Cerebellar nuclear complex (tissue), 1 donor: ENCODE measurements at regions not wholly inside any gene's neighbourhood (a gene's known extent, or its start where the extent isn't known, plus 50 kb on each side); places are given as distances from the start of the nearest gene placed in this dataset.

Experiments used
- DNase-seq, 2 experiments: peaks; one replicate each; lab custom pipeline; 2025; lab: John Stamatoyannopoulos, UW

GRCh38 chr15:29369261-29369660 lies 99.6 kb upstream of the NSMCE3 start:
- DNase-seq, result no peak

- no peak for DNase-seq
These were observed 94.9 kb upstream of the NSMCE3 start for GRCh38 chr15:29364426-29365078.

GRCh38 chr15:29361560-29361959 lies 91.9 kb upstream of the NSMCE3 start:
- no peak for DNase-seq

GRCh38 chr15:29360152-29360551 lies 90.5 kb upstream of the NSMCE3 start:
- no peak for DNase-seq

GRCh38 chr15:29356786-29357185 lies 87.2 kb upstream of the NSMCE3 start:
- no peak for DNase-seq

GRCh38 chr15:29355477-29355876 lies 85.9 kb upstream of the NSMCE3 start:
- no peak for DNase-seq

GRCh38 chr15:29352402-29352801 lies 82.8 kb upstream of the NSMCE3 start:
- DNase-seq, result no peak

DNA sequence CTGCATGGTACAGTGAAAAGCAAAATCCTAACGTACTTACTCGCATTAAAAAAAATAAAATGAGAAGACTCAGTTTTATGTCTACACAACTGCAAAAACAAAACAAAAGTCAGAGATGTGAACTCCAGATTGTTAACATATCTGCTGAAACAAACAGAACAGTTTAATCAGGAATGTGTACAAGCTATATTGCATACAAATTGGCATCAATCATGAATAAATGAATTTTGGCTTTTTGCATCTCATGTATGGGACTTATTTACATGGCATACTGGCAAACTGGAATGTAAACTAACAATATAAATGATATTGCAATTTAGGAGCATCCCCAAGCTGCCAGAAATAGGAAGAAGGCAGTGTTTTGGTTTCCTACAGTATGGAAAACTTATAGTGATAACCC lies 79.6 kb upstream of the NSMCE3 start:
- DNase-seq, result no peak

GRCh38 chr15:29348336-29348914 lies 78.8 kb upstream of the NSMCE3 start:
- DNase-seq, result peak in 1 of 2 experiments; percentile 1

GRCh38 chr15:29346998-29347397 lies 77.4 kb upstream of the NSMCE3 start:
- no peak for DNase-seq

DNA sequence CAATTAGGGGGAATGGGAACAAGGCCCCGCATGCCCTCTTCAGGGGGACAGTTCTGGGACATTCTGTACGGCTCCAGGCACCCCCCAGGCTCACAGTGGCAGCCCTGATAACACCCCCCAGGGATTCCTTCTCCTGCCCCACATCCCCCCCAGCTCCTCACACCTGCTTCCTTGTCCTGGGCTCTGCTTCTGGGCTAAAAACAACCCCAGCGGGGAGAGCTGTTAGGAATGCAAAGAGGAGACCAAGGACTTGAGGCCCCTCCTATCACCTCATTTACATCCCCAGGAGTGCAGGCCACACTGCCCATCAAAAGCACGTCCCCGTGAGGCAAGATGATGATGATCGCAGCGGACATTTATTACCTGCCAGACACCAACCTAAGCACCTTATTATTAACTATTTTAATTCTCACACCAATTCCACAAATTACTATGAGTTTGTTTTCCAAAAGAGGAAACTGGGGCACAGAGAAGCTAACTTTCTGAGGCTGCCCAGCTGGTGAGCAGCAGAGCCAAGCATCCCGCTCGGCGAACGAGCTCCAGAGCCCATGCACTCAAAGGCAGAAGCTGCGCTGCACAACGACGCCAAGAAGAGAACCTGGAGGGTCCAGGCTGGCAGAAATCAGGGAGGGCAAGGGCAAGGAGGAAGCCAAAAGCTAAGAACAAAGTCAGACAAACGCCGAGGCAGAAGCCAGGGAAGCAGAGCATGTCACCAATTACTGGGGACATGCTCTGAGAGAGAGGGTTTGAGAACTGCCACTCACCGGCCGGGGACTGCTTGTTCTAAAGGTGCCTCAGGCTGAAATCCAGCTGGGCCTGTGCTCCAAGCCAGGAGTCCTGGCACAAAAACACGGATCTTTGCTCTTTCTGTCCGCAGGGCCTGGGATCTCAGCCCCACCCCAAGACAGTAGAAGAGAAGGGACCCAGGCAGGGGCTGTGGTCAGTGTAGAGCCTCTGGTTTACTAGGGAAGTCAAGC lies 76.2 kb upstream of the NSMCE3 start:
- no peak for DNase-seq

GRCh38 chr15:29344474-29344873 lies 74.9 kb upstream of the NSMCE3 start:
- DNase-seq, result no peak

- DNase-seq, result no peak
These were observed 73.6 kb upstream of the NSMCE3 start for GRCh38 chr15:29343229-29343628.

- DNase-seq, result no peak
These were observed 72.6 kb upstream of the NSMCE3 start for GRCh38 chr15:29342201-29342600.

DNA sequence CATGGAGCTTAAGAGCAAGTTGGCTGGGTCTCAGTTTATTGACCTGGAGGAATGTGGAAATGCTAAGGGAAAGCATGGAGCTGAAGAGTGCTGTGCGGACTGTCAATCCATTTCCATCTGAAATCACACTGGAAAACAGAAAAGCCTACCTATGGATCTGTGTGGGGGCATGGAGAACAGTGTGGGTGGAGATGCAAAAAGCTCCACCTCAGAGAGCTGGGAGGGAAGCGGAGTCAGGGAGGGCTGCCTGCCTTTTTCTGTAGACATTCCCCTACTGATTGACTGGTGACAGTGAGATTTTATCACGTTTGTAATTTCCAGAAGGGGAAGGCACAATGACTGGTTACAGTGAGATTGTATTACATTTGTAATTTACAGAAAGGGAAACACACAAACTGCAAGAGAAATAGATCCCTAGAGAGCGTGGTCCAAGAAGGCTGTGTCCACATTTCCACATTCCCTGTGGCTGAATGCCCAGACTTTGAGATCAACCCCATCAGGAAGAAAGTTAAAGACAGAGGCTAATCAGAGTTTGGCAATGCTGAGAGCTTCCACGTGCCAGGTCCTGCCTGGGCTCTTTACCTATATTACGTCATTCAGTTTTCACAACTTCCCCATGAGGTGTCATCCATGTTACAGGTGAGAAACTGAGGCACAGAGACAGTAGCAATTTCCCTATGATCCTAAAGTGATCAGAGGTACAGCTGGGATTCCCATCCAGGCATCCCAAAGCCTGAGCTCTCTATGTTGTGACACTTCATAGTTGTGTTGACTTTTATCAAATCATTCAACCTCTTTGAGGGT lies 67.7 kb upstream of the NSMCE3 start:
- DNase-seq, result no peak

GRCh38 chr15:29334544-29334943 lies 64.9 kb upstream of the NSMCE3 start:
- no peak for DNase-seq

GRCh38 chr15:29333261-29333660 lies 63.6 kb upstream of the NSMCE3 start:
- no peak for DNase-seq

- DNase-seq, result no peak
These were observed 62.0 kb upstream of the NSMCE3 start for GRCh38 chr15:29331669-29332068.

DNA sequence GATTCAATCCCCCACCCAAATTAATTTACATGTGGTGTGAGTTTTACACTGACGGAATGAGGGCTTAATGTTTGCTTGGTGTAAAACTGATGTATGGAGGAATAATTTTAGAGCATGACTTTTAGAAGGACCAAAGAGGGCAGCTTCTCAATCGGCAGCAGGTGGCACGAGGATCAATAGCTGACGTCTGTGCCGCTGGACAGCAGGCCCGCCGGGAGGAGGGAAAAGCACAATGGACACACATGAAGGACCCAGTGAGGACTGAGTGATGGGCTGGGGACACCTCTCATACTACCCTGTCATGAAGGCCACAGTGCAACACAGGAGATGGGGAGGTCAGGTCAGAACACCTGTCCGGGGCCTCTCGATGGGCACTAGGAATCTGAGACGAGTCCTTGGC lies 61.4 kb upstream of the NSMCE3 start:
- no peak for DNase-seq

- no peak for DNase-seq
These were observed 55.1 kb upstream of the NSMCE3 start for GRCh38 chr15:29324746-29325145.

- no peak for DNase-seq
These were observed 53.9 kb upstream of the NSMCE3 start for GRCh38 chr15:29323557-29323956.

DNA sequence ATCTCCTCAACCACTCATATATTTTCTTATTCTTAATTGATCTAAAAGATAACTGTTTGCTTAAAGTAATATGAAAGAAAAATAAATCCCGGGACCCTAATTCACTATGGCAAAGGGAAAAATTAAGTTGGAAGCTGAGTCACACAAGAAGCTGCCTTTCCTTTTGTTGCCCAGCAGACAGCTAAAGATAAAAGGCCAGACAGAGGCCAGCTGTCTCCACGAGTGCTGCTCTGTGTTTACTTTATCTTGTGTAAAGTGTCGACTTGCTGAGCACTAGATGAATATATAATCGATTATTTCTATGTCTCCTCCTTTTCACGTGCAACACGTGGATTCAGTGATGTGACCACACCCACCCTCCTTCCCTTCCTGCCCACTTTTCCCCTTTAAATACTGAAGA lies 52.8 kb upstream of the NSMCE3 start:
- DNase-seq, result no peak
